Activated CD4-positive, alpha-beta T cell treated with anti-CD3 and anti-CD28 coated beads, Interleukin-2, amount 10 ng/mL, durations not matched to agents 24 days and 14 days (primary cell): ENCODE measurements at regions not wholly inside any gene's neighbourhood (a gene's known extent, or its start where the extent isn't known, plus 50 kb on each side); places are given as distances from the start of the nearest gene placed in this dataset.

Source experiments
- DNase-seq: peaks from one replicate; pipeline ENCODE4 v3.0.0; 2022
- H3K27ac Mint-ChIP-seq: one replicate; pipeline ENCODE4 v1.8.0; 2022; ENCODE audit warnings: mild to moderate bottlenecking, mixed read lengths
- H3K27me3 Mint-ChIP-seq: one replicate; pipeline ENCODE4 v1.8.0; 2022; ENCODE audit warnings: mixed read lengths
- H3K36me3 Mint-ChIP-seq: one replicate; pipeline ENCODE4 v1.8.0; 2022; ENCODE audit warnings: low read depth, mild to moderate bottlenecking, mixed read lengths
- H3K4me1 Mint-ChIP-seq: one replicate; pipeline ENCODE4 v1.8.0; 2021; ENCODE audit warnings: mixed read lengths
- H3K4me3 Mint-ChIP-seq: one replicate; pipeline ENCODE4 v1.8.0; 2022; ENCODE audit warnings: mild to moderate bottlenecking, moderate library complexity, mixed read lengths
- H3K9me3 Mint-ChIP-seq: one replicate; pipeline ENCODE4 v1.8.0; 2021; ENCODE audit warnings: mixed read lengths
- intact Hi-C: fragments of 100-400 bp; cut with micrococcal nuclease; formaldehyde crosslinking; loops from one replicate; pipeline ENCODE4 v1.15.1; 2023

DNA sequence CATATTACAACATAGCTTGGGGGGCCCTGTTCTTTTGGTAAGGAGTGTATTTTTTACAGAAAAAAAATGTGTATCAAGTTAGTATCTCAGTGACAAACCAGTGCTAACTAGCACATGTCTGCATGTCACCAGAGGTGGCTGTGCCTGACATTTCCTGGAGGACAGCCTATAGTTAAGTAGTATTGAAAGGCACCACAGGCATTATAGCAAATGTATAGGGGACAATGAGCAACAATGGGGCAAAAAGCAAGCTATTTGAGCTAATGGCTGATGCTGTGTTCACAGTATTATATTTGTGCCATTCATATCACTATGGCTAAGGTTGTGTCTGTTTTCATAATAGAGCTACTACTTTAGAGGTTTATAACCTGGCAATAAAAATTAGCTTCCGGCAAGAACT lies 1644.0 kb downstream of the MAT2B start:
- Mint-ChIP-seq H3K36me3 (no peaks in the 10 kb centered on the region), H3K27me3 (no peaks in the 10 kb centered on the region), H3K4me3 (no peak overlapping the region), H3K27ac (no peak overlapping the region), H3K4me1 (no peaks in the 10 kb centered on the region), H3K9me3 (no peaks in the 10 kb centered on the region)
- intact Hi-C loops, result no loop called here
- no peak for DNase-seq

- H3K27ac Mint-ChIP-seq, result no peak overlapping the region
- H3K4me3 Mint-ChIP-seq, result no peak overlapping the region
- H3K36me3 Mint-ChIP-seq, result no peaks in the 10 kb centered on the region
- DNase-seq, result no peak
- no peaks in the 10 kb centered on the region for H3K9me3 Mint-ChIP-seq
- H3K4me1 Mint-ChIP-seq, result no peaks in the 10 kb centered on the region
- intact Hi-C loops, result no loop called here
- H3K27me3 Mint-ChIP-seq, result no peaks in the 10 kb centered on the region
Measured at GRCh38 chr5:165152058-165152457, 1646.6 kb downstream of the MAT2B start.

DNA sequence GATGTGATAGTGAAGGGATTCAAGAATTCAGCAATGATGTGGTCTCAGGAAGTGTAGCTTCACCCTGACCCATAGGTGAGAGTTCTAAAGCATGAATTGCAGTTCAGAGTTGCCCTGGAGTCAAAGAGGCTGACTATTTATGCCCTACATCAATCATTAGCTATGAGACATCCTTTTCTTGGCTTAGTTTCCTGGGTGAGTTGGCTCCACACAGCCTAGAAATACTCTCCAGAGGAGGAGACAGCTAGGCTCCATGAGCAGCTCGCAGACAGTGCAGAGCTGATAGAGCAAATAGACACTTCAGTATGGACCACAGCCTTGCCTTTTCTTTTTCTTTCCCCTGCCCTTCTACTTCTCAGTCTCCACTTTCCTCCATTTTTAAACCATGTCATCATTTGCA lies 1651.8 kb downstream of the MAT2B start:
- Mint-ChIP-seq H3K4me3 (no peak overlapping the region), H3K27me3 (no peaks in the 10 kb centered on the region), H3K36me3 (no peaks in the 10 kb centered on the region), H3K27ac (no peak overlapping the region), H3K4me1 (no peaks in the 10 kb centered on the region), H3K9me3 (peaks cover 3% of the 10 kb centered on the region)
- DNase-seq, result no peak
- intact Hi-C loops, result no loop called here

- Mint-ChIP-seq H3K9me3 (peaks cover 8% of the 10 kb centered on the region), H3K36me3 (no peaks in the 10 kb centered on the region), H3K27ac (no peak overlapping the region), H3K27me3 (no peaks in the 10 kb centered on the region), H3K4me1 (no peaks in the 10 kb centered on the region), H3K4me3 (no peak overlapping the region)
- no peak for DNase-seq
- intact Hi-C loops, result no loop called here
Measured at GRCh38 chr5:165161204-165161603, 1655.8 kb downstream of the MAT2B start.

DNA sequence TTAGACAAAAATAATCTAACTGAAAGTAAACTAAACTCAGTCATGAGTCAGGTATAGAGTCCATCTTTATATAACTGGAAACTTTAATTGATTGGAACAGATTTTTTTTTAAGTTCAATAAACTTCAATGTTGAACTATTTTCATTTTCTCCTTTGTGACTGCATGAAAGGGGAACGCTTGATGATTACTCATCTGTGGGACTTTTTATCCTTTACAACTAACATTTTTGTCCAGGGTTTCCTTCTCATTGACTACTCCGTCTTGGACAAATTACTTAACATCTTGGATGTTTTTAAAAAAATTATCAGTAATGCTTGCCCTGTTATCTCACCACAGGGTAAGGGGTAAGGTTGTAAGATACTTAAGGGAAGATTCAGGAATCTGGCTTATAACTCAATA lies 1658.4 kb downstream of the MAT2B start:
- no peak for DNase-seq
- peaks cover 7% of the 10 kb centered on the region for H3K9me3 Mint-ChIP-seq
- no peak overlapping the region for H3K27ac Mint-ChIP-seq
- H3K27me3 Mint-ChIP-seq, result no peaks in the 10 kb centered on the region
- H3K36me3 Mint-ChIP-seq, result no peaks in the 10 kb centered on the region
- H3K4me3 Mint-ChIP-seq, result no peak overlapping the region
- intact Hi-C loops, result no loop called here
- H3K4me1 Mint-ChIP-seq, result no peaks in the 10 kb centered on the region

GRCh38 chr5:165173651-165174050 lies 1668.2 kb downstream of the MAT2B start:
- DNase-seq, result no peak
- intact Hi-C loops, result no loop called here
- Mint-ChIP-seq H3K27ac (no peak overlapping the region), H3K4me3 (no peak overlapping the region), H3K36me3 (no peaks in the 10 kb centered on the region), H3K9me3 (no peaks in the 10 kb centered on the region), H3K4me1 (no peaks in the 10 kb centered on the region), H3K27me3 (no peaks in the 10 kb centered on the region)

- Mint-ChIP-seq H3K27ac (no peak overlapping the region), H3K27me3 (no peaks in the 10 kb centered on the region), H3K9me3 (no peaks in the 10 kb centered on the region), H3K4me3 (no peak overlapping the region), H3K4me1 (no peaks in the 10 kb centered on the region), H3K36me3 (no peaks in the 10 kb centered on the region)
- intact Hi-C loops, result no loop called here
- DNase-seq, result no peak
Measured at GRCh38 chr5:165175041-165175440, 1669.6 kb downstream of the MAT2B start.

GRCh38 chr5:165184183-165184582 lies 1678.8 kb downstream of the MAT2B start:
- H3K4me3 Mint-ChIP-seq, result no peak overlapping the region
- H3K36me3 Mint-ChIP-seq, result no peaks in the 10 kb centered on the region
- H3K4me1 Mint-ChIP-seq, result no peaks in the 10 kb centered on the region
- no peaks in the 10 kb centered on the region for H3K9me3 Mint-ChIP-seq
- intact Hi-C loops, result no loop called here
- H3K27me3 Mint-ChIP-seq, result no peaks in the 10 kb centered on the region
- DNase-seq, result no peak
- no peak overlapping the region for H3K27ac Mint-ChIP-seq

- Mint-ChIP-seq H3K27me3 (no peaks in the 10 kb centered on the region), H3K9me3 (no peaks in the 10 kb centered on the region), H3K36me3 (no peaks in the 10 kb centered on the region), H3K27ac (no peak overlapping the region), H3K4me1 (no peaks in the 10 kb centered on the region), H3K4me3 (no peak overlapping the region)
- intact Hi-C loops, result no loop called here
- DNase-seq, result no peak
Measured at GRCh38 chr5:165185716-165186115, 1680.3 kb downstream of the MAT2B start.

- no peak overlapping the region for H3K27ac Mint-ChIP-seq
- H3K27me3 Mint-ChIP-seq, result no peaks in the 10 kb centered on the region
- intact Hi-C loops, result no loop called here
- no peak for DNase-seq
- H3K36me3 Mint-ChIP-seq, result no peaks in the 10 kb centered on the region
- no peak overlapping the region for H3K4me3 Mint-ChIP-seq
- no peaks in the 10 kb centered on the region for H3K9me3 Mint-ChIP-seq
- H3K4me1 Mint-ChIP-seq, result no peaks in the 10 kb centered on the region
Measured at GRCh38 chr5:165187815-165188214, 1682.4 kb downstream of the MAT2B start.

DNA sequence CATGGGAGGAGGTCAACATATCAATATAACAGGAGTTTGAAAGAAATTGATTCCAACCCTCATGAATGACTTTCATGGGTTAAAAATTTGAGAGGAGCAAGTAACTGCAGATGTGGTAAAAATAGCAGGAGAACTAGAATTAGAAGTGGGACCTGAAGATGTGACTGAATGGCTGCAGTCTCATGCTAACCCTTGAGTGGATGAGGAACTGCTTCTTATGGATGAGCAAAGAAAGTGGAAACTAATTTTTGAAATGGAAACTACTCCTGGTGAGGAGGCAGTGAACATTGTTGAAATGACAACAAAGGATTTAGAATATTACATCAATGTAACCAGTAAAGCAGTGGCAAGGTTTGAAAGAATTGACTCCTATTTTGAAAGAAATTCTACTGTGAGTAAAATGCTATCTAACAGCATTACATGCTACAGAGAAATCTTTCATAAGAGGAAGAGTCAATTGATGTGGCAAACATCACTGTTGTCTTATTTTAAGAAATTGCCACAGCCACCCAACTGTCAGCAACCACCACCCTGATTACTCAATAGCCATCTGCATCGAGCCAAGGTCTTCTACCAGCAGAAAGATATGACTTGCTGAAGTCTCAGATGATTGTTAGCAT lies 1683.2 kb downstream of the MAT2B start:
- H3K4me1 Mint-ChIP-seq, result no peaks in the 10 kb centered on the region
- no peaks in the 10 kb centered on the region for H3K36me3 Mint-ChIP-seq
- intact Hi-C loops, result no loop called here
- H3K9me3 Mint-ChIP-seq, result no peaks in the 10 kb centered on the region
- no peak for DNase-seq
- H3K27ac Mint-ChIP-seq, result no peak overlapping the region
- no peaks in the 10 kb centered on the region for H3K27me3 Mint-ChIP-seq
- H3K4me3 Mint-ChIP-seq, result no peak overlapping the region

DNA sequence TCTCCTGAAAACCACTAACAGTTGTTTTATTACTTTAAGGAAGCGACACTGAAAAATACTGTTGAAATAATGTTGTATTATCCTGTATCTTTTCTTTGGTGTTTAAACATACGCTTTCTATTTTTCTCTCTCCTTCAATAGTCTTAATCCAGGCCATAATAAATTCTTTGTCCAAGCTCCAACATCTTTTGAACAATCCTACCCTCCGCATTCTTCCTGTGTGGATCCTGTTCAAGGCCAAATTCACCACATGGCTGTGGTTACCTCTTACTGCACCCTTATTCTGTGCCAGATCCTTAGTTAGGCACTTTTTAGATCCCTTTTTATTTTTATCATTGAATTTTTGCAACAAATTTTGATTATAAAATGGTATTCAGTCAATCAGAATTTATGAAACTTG lies 1691.5 kb downstream of the MAT2B start:
- Mint-ChIP-seq H3K36me3 (no peaks in the 10 kb centered on the region), H3K4me3 (no peak overlapping the region)
- intact Hi-C loops, result no loop called here

DNA sequence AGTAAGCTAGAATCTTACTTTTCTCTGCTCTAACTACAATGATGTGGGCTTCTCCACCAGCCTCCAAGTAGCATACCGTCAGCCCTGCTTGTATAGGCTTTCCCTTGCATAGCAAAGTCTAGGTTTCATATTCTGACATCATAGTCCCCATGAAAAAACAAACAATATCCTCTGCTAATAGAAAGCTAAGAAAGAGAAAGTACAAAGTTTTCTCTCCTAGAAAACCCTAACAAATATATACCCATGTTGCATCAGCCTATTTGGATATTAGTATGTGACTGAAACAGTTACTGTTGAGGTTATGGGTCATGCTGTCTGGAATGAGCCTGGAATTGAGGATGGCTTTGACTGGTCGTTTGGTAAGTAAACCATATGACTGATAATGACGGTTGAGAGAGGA lies 1696.0 kb downstream of the MAT2B start:
- H3K36me3 Mint-ChIP-seq, result no peaks in the 10 kb centered on the region
- H3K4me1 Mint-ChIP-seq, result no peaks in the 10 kb centered on the region
- DNase-seq, result no peak
- H3K27me3 Mint-ChIP-seq, result no peaks in the 10 kb centered on the region
- H3K27ac Mint-ChIP-seq, result no peak overlapping the region
- no peak overlapping the region for H3K4me3 Mint-ChIP-seq
- intact Hi-C loops, result no loop called here
- no peaks in the 10 kb centered on the region for H3K9me3 Mint-ChIP-seq

More for the DNA sequence above, 1691.5 kb downstream of the MAT2B start:
- H3K27ac Mint-ChIP-seq, result no peak overlapping the region
- H3K4me1 Mint-ChIP-seq, result no peaks in the 10 kb centered on the region
- H3K27me3 Mint-ChIP-seq, result no peaks in the 10 kb centered on the region
- no peaks in the 10 kb centered on the region for H3K9me3 Mint-ChIP-seq
- no peak for DNase-seq

DNA sequence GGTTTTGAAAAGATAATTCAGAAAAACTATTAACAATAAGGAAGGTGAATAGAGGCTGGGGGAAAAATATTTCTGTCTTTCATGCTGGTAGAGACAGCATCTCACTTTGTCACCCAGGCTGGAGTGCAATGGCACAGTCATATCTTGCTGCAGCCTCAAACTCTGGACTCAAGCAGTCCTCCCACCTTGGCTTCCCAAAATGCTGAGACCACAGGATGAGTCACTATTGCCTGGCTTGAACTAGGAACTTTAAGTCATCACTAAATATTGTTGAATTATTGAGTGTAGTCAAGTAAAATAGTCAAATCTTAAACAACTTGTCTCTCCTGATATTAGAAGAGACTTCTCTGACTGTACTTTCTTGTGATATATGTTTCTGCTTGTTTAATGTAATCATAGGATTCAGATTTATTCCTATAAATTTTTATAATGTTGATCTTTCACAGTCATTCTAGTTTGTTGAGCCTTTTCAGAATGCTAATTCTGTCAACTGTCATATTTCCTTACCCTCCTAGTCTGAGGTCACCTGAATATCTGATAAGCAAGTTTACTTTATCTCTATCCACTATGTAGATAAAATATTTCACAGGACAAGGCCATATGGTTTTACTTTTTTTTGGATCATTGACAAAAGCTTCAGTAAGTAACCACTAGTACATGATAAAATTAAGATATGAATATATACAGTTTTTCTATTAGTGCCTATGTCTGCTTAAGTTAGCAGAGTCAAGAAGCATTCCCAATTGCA lies 1696.5 kb downstream of the MAT2B start:
- intact Hi-C loops, result no loop called here
- no peak for DNase-seq
- no peaks in the 10 kb centered on the region for H3K4me1 Mint-ChIP-seq

GRCh38 chr5:165202519-165202910 lies 1697.1 kb downstream of the MAT2B start:
- no peaks in the 10 kb centered on the region for H3K9me3 Mint-ChIP-seq

More for the DNA sequence above, 1696.5 kb downstream of the MAT2B start:
- Mint-ChIP-seq H3K27ac (no peak overlapping the region), H3K9me3 (no peaks in the 10 kb centered on the region), H3K36me3 (no peaks in the 10 kb centered on the region), H3K27me3 (no peaks in the 10 kb centered on the region), H3K4me3 (no peak overlapping the region)

More at GRCh38 chr5:165202519-165202910, 1697.1 kb downstream of the MAT2B start:
- intact Hi-C loops, result no loop called here
- no peak for DNase-seq
- H3K4me3 Mint-ChIP-seq, result no peak overlapping the region
- H3K4me1 Mint-ChIP-seq, result no peaks in the 10 kb centered on the region
- no peak overlapping the region for H3K27ac Mint-ChIP-seq
- H3K36me3 Mint-ChIP-seq, result no peaks in the 10 kb centered on the region
- H3K27me3 Mint-ChIP-seq, result no peaks in the 10 kb centered on the region
